ENCODE measurements at regions not wholly inside any gene's neighbourhood (a gene's known extent, or its start where the extent isn't known, plus 50 kb on each side); places are given as distances from the start of the nearest gene placed in this dataset.

GRCh38 chr21:28268685-28269084 lies 724.0 kb downstream of the LTN1 start:
- TF ChIP-seq EZH2 (IDR thresholded peaks at IDR 0.05) (no peak), CTCF (IDR thresholded peaks at IDR 0.05) (no peak), EZH2phosphoT487 (IDR thresholded peaks at IDR 0.05) (no peak)
- no peaks in the 10 kb centered on the region for H3K4me1 Mint-ChIP-seq
- no peak overlapping the region for H3K4me3 Mint-ChIP-seq

GRCh38 chr21:28267449-28267848 lies 725.2 kb downstream of the LTN1 start:
- H3K9ac ChIP-seq = no peak overlapping the region
- Mint-ChIP-seq H3K27ac (no peak overlapping the region), H3K4me1 (no peaks in the 10 kb centered on the region), H3K27me3 (ENCODE audit: insufficient read depth, low read depth) (no peaks in the 10 kb centered on the region), H3K4me3 (no peak overlapping the region), H3K9me3 (no peaks in the 10 kb centered on the region), H3K36me3 (no peaks in the 10 kb centered on the region)
- no peaks in the 10 kb centered on the region for H3K27me3 ChIP-seq
- no peak overlapping the region for H3K27ac ChIP-seq
- H4K20me1 ChIP-seq (ENCODE audit: low read depth) = no peaks in the 10 kb centered on the region
- no peak for DNase-seq (ENCODE audit: low spot score)
- no peak overlapping the region for H3K4me2 ChIP-seq
- H3K4me3 ChIP-seq = no peak overlapping the region
- H3K79me2 ChIP-seq (ENCODE audit: low read depth) = no peaks in the 10 kb centered on the region
- TF ChIP-seq EZH2 (IDR thresholded peaks at IDR 0.05) = no peak
- no peak for TF ChIP-seq EZH2phosphoT487 (IDR thresholded peaks at IDR 0.05)
- TF ChIP-seq CTCF (IDR thresholded peaks at IDR 0.05) = no peak
- H3K36me3 ChIP-seq = no peaks in the 10 kb centered on the region
- no peaks in the 10 kb centered on the region for H3K4me1 ChIP-seq
- no peaks in the 10 kb centered on the region for H3F3A ChIP-seq (ENCODE audit: low read depth)
- H2AFZ ChIP-seq (replicated peaks) = no peak overlapping the region
- H3K9me3 ChIP-seq (ENCODE audit: low read depth) = no peaks in the 10 kb centered on the region

More at GRCh38 chr21:28268685-28269084, 724.0 kb downstream of the LTN1 start:
- DNase-seq (ENCODE audit: low spot score) = no peak
- H3K4me3 ChIP-seq = no peak overlapping the region
- no peak overlapping the region for H3K9ac ChIP-seq
- H3K27ac Mint-ChIP-seq = no peak overlapping the region
- H3K36me3 ChIP-seq = no peaks in the 10 kb centered on the region
- H3K79me2 ChIP-seq (ENCODE audit: low read depth) = no peaks in the 10 kb centered on the region
- no peaks in the 10 kb centered on the region for H3K9me3 ChIP-seq (ENCODE audit: low read depth)
- no peaks in the 10 kb centered on the region for H3K9me3 Mint-ChIP-seq
- no peaks in the 10 kb centered on the region for H3K27me3 ChIP-seq
- H3K27me3 Mint-ChIP-seq (ENCODE audit: insufficient read depth, low read depth) = peaks cover 2% of the 10 kb centered on the region
- H2AFZ ChIP-seq (replicated peaks) = no peak overlapping the region
- no peaks in the 10 kb centered on the region for H3F3A ChIP-seq (ENCODE audit: low read depth)
- no peaks in the 10 kb centered on the region for H3K4me1 ChIP-seq
- H3K27ac ChIP-seq = no peak overlapping the region
- H3K4me2 ChIP-seq = no peak overlapping the region
- H4K20me1 ChIP-seq (ENCODE audit: low read depth) = no peaks in the 10 kb centered on the region
- H3K36me3 Mint-ChIP-seq = no peaks in the 10 kb centered on the region

GRCh38 chr21:28266061-28266460 lies 726.6 kb downstream of the LTN1 start:
- Histone ChIP-seq H3K4me2 (no peak overlapping the region), H3K79me2 (ENCODE audit: low read depth) (no peaks in the 10 kb centered on the region), H3K27ac (no peak overlapping the region), H3F3A (ENCODE audit: low read depth) (no peaks in the 10 kb centered on the region), H2AFZ (replicated peaks) (no peak overlapping the region), H3K4me1 (no peaks in the 10 kb centered on the region), H4K20me1 (ENCODE audit: low read depth) (no peaks in the 10 kb centered on the region), H3K27me3 (no peaks in the 10 kb centered on the region), H3K9me3 (ENCODE audit: low read depth) (no peaks in the 10 kb centered on the region), H3K9ac (no peak overlapping the region), H3K4me3 (no peak overlapping the region), H3K36me3 (no peaks in the 10 kb centered on the region)
- Mint-ChIP-seq H3K9me3 (no peaks in the 10 kb centered on the region), H3K4me3 (no peak overlapping the region), H3K27ac (no peak overlapping the region), H3K27me3 (ENCODE audit: insufficient read depth, low read depth) (no peaks in the 10 kb centered on the region), H3K36me3 (no peaks in the 10 kb centered on the region), H3K4me1 (peaks cover 2% of the 10 kb centered on the region)
- TF ChIP-seq EZH2 (IDR thresholded peaks at IDR 0.05) = no peak
- no peak for DNase-seq (ENCODE audit: low spot score)

- no peak overlapping the region for H3K27ac ChIP-seq
- Mint-ChIP-seq H3K27me3 (ENCODE audit: insufficient read depth, low read depth) (no peaks in the 10 kb centered on the region), H3K9me3 (no peaks in the 10 kb centered on the region), H3K27ac (no peak overlapping the region), H3K36me3 (no peaks in the 10 kb centered on the region), H3K4me1 (peaks cover 2% of the 10 kb centered on the region), H3K4me3 (no peak overlapping the region)
- H3K9ac ChIP-seq = no peak overlapping the region
- H3K27me3 ChIP-seq = no peaks in the 10 kb centered on the region
- H4K20me1 ChIP-seq (ENCODE audit: low read depth) = no peaks in the 10 kb centered on the region
- H3K4me1 ChIP-seq = no peaks in the 10 kb centered on the region
- no peaks in the 10 kb centered on the region for H3K36me3 ChIP-seq
- TF ChIP-seq CTCF (IDR thresholded peaks at IDR 0.05) (no peak), EZH2phosphoT487 (IDR thresholded peaks at IDR 0.05) (no peak), EZH2 (IDR thresholded peaks at IDR 0.05) (no peak)
- no peak overlapping the region for H2AFZ ChIP-seq (replicated peaks)
- no peak overlapping the region for H3K4me2 ChIP-seq
- no peak overlapping the region for H3K4me3 ChIP-seq
- DNase-seq (ENCODE audit: low spot score) = no peak
- H3K9me3 ChIP-seq (ENCODE audit: low read depth) = no peaks in the 10 kb centered on the region
- H3K79me2 ChIP-seq (ENCODE audit: low read depth) = no peaks in the 10 kb centered on the region
- no peaks in the 10 kb centered on the region for H3F3A ChIP-seq (ENCODE audit: low read depth)
Observed at GRCh38 chr21:28263974-28264373, 728.7 kb downstream of the LTN1 start.
